ENCODE measurements at regions not wholly inside any gene's neighbourhood (a gene's known extent, or its start where the extent isn't known, plus 50 kb on each side); places are given as distances from the start of the nearest gene placed in this dataset.
"Not testable (repeated sequence)": the region's sequence is repeated elsewhere in the genome, so short reads cannot be mapped to it uniquely, and the experiment has no call there.

- DNase-seq (ENCODE audit: low read depth): no peak
- H3K4me3 ChIP-seq (ENCODE audit: low read depth, low read length): no peak overlapping the region
- TF ChIP-seq CTCF (IDR thresholded peaks at IDR 0.05; ENCODE audit: insufficient read depth, low read depth, low read length, missing control alignments): no peak
Observed at GRCh38 chr6:154937306-154938220, 57.6 kb upstream of the TIAM2 start.

DNA sequence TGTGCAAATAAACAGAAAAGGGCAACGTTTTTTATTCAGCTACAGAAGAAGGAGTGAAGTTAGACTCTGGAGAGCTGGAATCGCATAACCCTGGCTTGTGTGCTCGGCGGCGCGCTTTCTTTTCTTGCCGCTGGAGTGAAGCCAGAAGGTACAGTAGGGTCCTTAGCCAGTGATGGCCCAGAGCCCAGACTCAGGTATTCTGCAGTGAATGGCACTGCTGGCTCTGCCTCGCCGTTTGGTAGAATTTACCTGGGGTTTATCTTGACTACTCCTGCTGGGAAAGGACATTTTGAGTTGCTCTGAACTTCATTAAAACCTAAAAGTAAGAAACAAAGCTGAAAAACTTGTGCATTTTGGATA lies 56.9 kb upstream of the TIAM2 start:
- H3K4me3 ChIP-seq (ENCODE audit: low read depth, low read length): no peak overlapping the region
- no peak for TF ChIP-seq CTCF (IDR thresholded peaks at IDR 0.05; ENCODE audit: insufficient read depth, low read depth, low read length, missing control alignments)
- DNase-seq (ENCODE audit: low read depth): no peak

DNA sequence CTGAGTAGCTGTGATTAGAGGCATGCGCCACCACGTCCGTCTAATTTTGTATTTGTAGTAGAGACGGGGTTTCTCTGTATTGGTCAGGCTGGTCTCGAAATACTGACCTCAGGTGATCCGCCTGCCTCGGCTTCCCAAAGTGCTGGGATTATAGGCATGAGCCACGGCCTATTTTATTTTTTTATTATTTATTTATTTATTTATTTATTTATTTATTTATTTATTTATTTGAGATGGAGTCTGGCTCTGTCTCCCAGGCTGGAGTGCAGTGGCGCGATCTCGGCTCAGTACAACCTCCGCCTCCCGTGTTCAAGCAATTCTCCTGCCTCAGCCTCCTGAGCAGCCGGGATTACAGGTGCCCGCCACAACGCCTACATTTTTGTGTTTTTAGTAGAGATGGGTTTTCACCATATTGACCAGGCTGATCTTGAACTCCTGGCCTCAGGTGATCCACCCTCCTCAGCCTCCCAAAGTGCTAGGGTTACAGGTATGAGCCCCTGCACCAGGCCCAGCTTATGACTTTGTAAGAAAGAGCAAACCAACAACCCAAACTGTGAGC lies 56.3 kb upstream of the TIAM2 start:
- DNase-seq (ENCODE audit: low read depth); H3K4me3 ChIP-seq (ENCODE audit: low read depth, low read length): not testable (repeated sequence)

DNA sequence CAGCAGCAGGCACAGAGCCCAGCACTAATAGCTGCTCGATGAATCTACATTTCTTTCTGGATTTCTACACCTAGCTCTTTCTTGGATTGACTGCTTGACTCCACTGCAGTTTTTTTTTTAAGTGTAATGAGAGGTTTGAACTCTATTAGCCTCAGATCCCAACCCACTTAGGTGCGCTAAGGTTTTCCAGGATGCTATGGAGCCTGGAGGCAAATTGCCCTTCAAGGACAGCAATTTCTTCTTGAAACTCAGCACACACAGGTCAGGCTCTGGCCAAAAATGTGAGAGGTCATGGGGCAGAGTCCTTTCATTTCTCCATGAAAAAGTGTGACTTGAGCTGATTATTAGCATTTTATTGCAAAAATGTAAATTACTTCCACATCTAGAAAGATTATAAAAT lies 52.3 kb upstream of the TIAM2 start:
- H3K4me3 ChIP-seq (ENCODE audit: low read depth, low read length): no peak overlapping the region
- no peak for DNase-seq (ENCODE audit: low read depth)
- no peak for TF ChIP-seq CTCF (IDR thresholded peaks at IDR 0.05; ENCODE audit: insufficient read depth, low read depth, low read length, missing control alignments)

DNA sequence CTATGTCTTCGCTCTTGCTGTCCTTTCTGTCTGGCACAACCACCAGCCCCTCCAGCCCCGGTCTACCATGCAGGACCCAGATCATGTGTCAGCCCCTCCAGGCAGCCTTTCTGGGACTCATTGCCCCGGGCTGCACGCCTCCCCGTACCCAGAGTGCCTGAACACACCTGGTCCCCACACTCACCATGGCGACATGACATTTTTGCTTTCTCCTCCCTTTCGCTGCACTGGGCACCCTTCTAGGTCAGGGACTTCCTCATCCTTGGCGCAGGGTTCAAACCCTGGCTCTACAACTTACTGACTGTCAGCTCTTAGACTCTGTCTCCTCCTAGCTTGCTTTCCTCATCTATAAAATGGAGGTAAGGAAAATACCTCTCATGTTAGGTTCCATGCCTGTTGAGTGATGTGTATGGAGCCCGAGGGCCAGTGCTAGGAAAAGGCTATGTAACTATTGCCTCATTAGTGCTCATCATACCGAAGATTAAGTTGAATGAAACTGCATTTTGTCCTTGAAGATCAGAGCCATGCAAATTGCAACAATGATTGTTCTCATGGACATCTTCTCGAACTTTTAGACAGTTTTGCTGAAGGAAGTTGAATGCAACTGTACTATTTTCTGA lies 49.7 kb upstream of the TIAM2 start:
- no peak for TF ChIP-seq CTCF (IDR thresholded peaks at IDR 0.05; ENCODE audit: insufficient read depth, low read depth, low read length, missing control alignments)
- no peak overlapping the region for H3K4me3 ChIP-seq (ENCODE audit: low read depth, low read length)
- DNase-seq (ENCODE audit: low read depth): no peak

Measured in GM12865 (cell line).